Activated T-cell treated with anti-CD3 and anti-CD28 coated beads, Interleukin-2, amount 50 U/mL, for 4 hours (primary cell): ENCODE measurements at regions not wholly inside any gene's neighbourhood (a gene's known extent, or its start where the extent isn't known, plus 50 kb on each side); places are given as distances from the start of the nearest gene placed in this dataset.
"Not testable (repeated sequence)": the region's sequence is repeated elsewhere in the genome, so short reads cannot be mapped to it uniquely, and the experiment has no call there.

Experiments
- ATAC-seq, 2 donors: fragments of 200-7000 bp; cut with Tn5 transposase; one replicate each; pipeline ENCODE4 v1.10.0; 2021
- DNase-seq: peaks from one replicate; pipeline ENCODE4 v3.0.0-alpha.2; 2020
- H3K27me3 Mint-ChIP-seq: one replicate; pipeline ENCODE4 v1.8.0; 2021; ENCODE audit warnings: low read depth, mixed read lengths
- H3K36me3 Mint-ChIP-seq: one replicate; pipeline ENCODE4 v1.8.0; 2022; ENCODE audit warnings: mixed read lengths; ENCODE audit not compliant: insufficient read depth
- H3K4me1 Mint-ChIP-seq: one replicate; pipeline ENCODE4 v1.8.0; 2021; ENCODE audit warnings: low read depth, mixed read lengths
- H3K4me3 Mint-ChIP-seq: one replicate; pipeline ENCODE4 v1.8.0; 2021; ENCODE audit warnings: mild to moderate bottlenecking, moderate library complexity, mixed read lengths
- H3K9me3 Mint-ChIP-seq: one replicate; pipeline ENCODE4 v1.8.0; 2021; ENCODE audit warnings: mixed read lengths

- not testable (repeated sequence) for H3K4me1 Mint-ChIP-seq, DNase-seq, H3K4me3 Mint-ChIP-seq, H3K36me3 Mint-ChIP-seq, ATAC-seq
- Mint-ChIP-seq H3K9me3 (peaks cover 14% of the 10 kb centered on the region), H3K27me3 (peaks cover 23% of the 10 kb centered on the region)
Observed at GRCh38 chr7:156565002-156565401, 75.6 kb upstream of the RNF32 start.

GRCh38 chr7:156560696-156561095 is 79.9 kb upstream of the RNF32 start:
- Mint-ChIP-seq H3K4me3 (no peak overlapping the region), H3K4me1 (no peaks in the 10 kb centered on the region), H3K27me3 (peaks cover 11% of the 10 kb centered on the region), H3K9me3 (peaks cover 14% of the 10 kb centered on the region), H3K36me3 (no peaks in the 10 kb centered on the region)
- DNase-seq (no peak), ATAC-seq (no peak)

GRCh38 chr7:156560075-156560474 is 80.5 kb upstream of the RNF32 start:
- Mint-ChIP-seq H3K4me3 (no peak overlapping the region), H3K9me3 (peaks cover 14% of the 10 kb centered on the region), H3K36me3 (no peaks in the 10 kb centered on the region), H3K27me3 (peaks cover 8% of the 10 kb centered on the region), H3K4me1 (no peaks in the 10 kb centered on the region)
- ATAC-seq (no peak), DNase-seq (no peak)

GRCh38 chr7:156559001-156559400 is 81.6 kb upstream of the RNF32 start:
- ATAC-seq (no peak), DNase-seq (no peak)
- peaks cover 8% of the 10 kb centered on the region for H3K9me3 Mint-ChIP-seq
- no peaks in the 10 kb centered on the region for H3K36me3 Mint-ChIP-seq
- no peak overlapping the region for H3K4me3 Mint-ChIP-seq
- peaks cover 8% of the 10 kb centered on the region for H3K27me3 Mint-ChIP-seq
- no peaks in the 10 kb centered on the region for H3K4me1 Mint-ChIP-seq

GRCh38 chr7:156558198-156558597 is 82.4 kb upstream of the RNF32 start:
- Mint-ChIP-seq H3K4me1 (no peaks in the 10 kb centered on the region), H3K4me3 (no peak overlapping the region), H3K36me3 (no peaks in the 10 kb centered on the region), H3K9me3 (no peaks in the 10 kb centered on the region), H3K27me3 (peaks cover 8% of the 10 kb centered on the region)
- ATAC-seq (no peak), DNase-seq (no peak)

- no peak for ATAC-seq
- no peaks in the 10 kb centered on the region for H3K9me3 Mint-ChIP-seq
Observed at GRCh38 chr7:156556083-156556482, 84.5 kb upstream of the RNF32 start.

GRCh38 chr7:156554488-156554887 is 86.1 kb upstream of the RNF32 start:
- peaks cover under 1% of the 10 kb centered on the region for H3K27me3 Mint-ChIP-seq
- H3K4me1 Mint-ChIP-seq = no peaks in the 10 kb centered on the region
- no peak for DNase-seq
- no peaks in the 10 kb centered on the region for H3K36me3 Mint-ChIP-seq
- H3K9me3 Mint-ChIP-seq = no peaks in the 10 kb centered on the region
- H3K4me3 Mint-ChIP-seq = no peak overlapping the region
- no peak for ATAC-seq

More at GRCh38 chr7:156556083-156556482, 84.5 kb upstream of the RNF32 start:
- H3K4me3 Mint-ChIP-seq = no peak overlapping the region
- DNase-seq = no peak
- H3K36me3 Mint-ChIP-seq = no peaks in the 10 kb centered on the region
- H3K4me1 Mint-ChIP-seq = no peaks in the 10 kb centered on the region
- H3K27me3 Mint-ChIP-seq = peaks cover 5% of the 10 kb centered on the region

- ATAC-seq (no peak), DNase-seq (no peak)
- peaks cover 9% of the 10 kb centered on the region for H3K27me3 Mint-ChIP-seq
Observed at GRCh38 chr7:156549636-156550035, 90.9 kb upstream of the RNF32 start.

GRCh38 chr7:156547884-156548561 is 92.6 kb upstream of the RNF32 start:
- H3K4me1 Mint-ChIP-seq = no peaks in the 10 kb centered on the region
- H3K9me3 Mint-ChIP-seq = peaks cover 9% of the 10 kb centered on the region
- DNase-seq = no peak
- no peak overlapping the region for H3K4me3 Mint-ChIP-seq
- peaks cover 9% of the 10 kb centered on the region for H3K27me3 Mint-ChIP-seq
- H3K36me3 Mint-ChIP-seq = no peaks in the 10 kb centered on the region
- ATAC-seq = no peak

More at GRCh38 chr7:156549636-156550035, 90.9 kb upstream of the RNF32 start:
- H3K9me3 Mint-ChIP-seq = peaks cover 9% of the 10 kb centered on the region
- no peak overlapping the region for H3K4me3 Mint-ChIP-seq
- no peaks in the 10 kb centered on the region for H3K4me1 Mint-ChIP-seq
- no peaks in the 10 kb centered on the region for H3K36me3 Mint-ChIP-seq

GRCh38 chr7:156545979-156546378 is 94.6 kb upstream of the RNF32 start:
- Mint-ChIP-seq H3K9me3 (peaks cover 9% of the 10 kb centered on the region), H3K27me3 (peaks cover 11% of the 10 kb centered on the region), H3K4me3 (no peak overlapping the region), H3K36me3 (no peaks in the 10 kb centered on the region), H3K4me1 (no peaks in the 10 kb centered on the region)
- no peak for ATAC-seq
- DNase-seq = no peak

GRCh38 chr7:156544919-156545715 is 95.5 kb upstream of the RNF32 start:
- H3K4me3 Mint-ChIP-seq = no peak overlapping the region
- H3K27me3 Mint-ChIP-seq = peaks cover 11% of the 10 kb centered on the region
- DNase-seq (no peak), ATAC-seq (no peak)
- no peaks in the 10 kb centered on the region for H3K36me3 Mint-ChIP-seq
- no peaks in the 10 kb centered on the region for H3K4me1 Mint-ChIP-seq
- peaks cover 9% of the 10 kb centered on the region for H3K9me3 Mint-ChIP-seq

- ATAC-seq (no peak), DNase-seq (no peak)
Observed at GRCh38 chr7:156543699-156544598, 96.6 kb upstream of the RNF32 start.

GRCh38 chr7:156540619-156541165 is 99.9 kb upstream of the RNF32 start:
- Mint-ChIP-seq H3K36me3 (no peaks in the 10 kb centered on the region), H3K4me3 (no peak overlapping the region), H3K27me3 (peaks cover 2% of the 10 kb centered on the region), H3K4me1 (no peaks in the 10 kb centered on the region), H3K9me3 (no peaks in the 10 kb centered on the region)
- ATAC-seq = no peak
- no peak for DNase-seq

More at GRCh38 chr7:156543699-156544598, 96.6 kb upstream of the RNF32 start:
- no peak overlapping the region for H3K4me3 Mint-ChIP-seq
- peaks cover 7% of the 10 kb centered on the region for H3K27me3 Mint-ChIP-seq
- H3K36me3 Mint-ChIP-seq = no peaks in the 10 kb centered on the region
- peaks cover 8% of the 10 kb centered on the region for H3K9me3 Mint-ChIP-seq
- no peaks in the 10 kb centered on the region for H3K4me1 Mint-ChIP-seq

GRCh38 chr7:156539999-156540398 is 100.6 kb upstream of the RNF32 start:
- H3K4me3 Mint-ChIP-seq = no peak overlapping the region
- DNase-seq (no peak), ATAC-seq (no peak)
- no peaks in the 10 kb centered on the region for H3K36me3 Mint-ChIP-seq
- peaks cover 2% of the 10 kb centered on the region for H3K27me3 Mint-ChIP-seq
- H3K9me3 Mint-ChIP-seq = no peaks in the 10 kb centered on the region
- no peaks in the 10 kb centered on the region for H3K4me1 Mint-ChIP-seq
